Neural progenitor cell (in vitro differentiated cells): ENCODE measurements at regions not wholly inside any gene's neighbourhood (a gene's known extent, or its start where the extent isn't known, plus 50 kb on each side); places are given as distances from the start of the nearest gene placed in this dataset.

Source experiments
- DNase-seq: peaks from one replicate; pipeline ENCODE4 v3.0.0-alpha.2; 2016; ENCODE audit warnings: low spot score
- H2AFZ ChIP-seq: fragments of 200-600 bp; sonication (generic); replicated peaks from 2 replicates; pipeline ENCODE4 v1.6.1; 2016; ENCODE audit warnings: antibody characterized with exemption
- H3F3A ChIP-seq: fragments of 200-600 bp; sonication (generic); 2 replicates; pipeline ENCODE4 v1.6.1; 2016; ENCODE audit warnings: antibody characterized with exemption, low read depth
- H3K27ac ChIP-seq: fragments of 200-600 bp; sonication (generic); 2 replicates; pipeline ENCODE4 v1.5.1; 2016; ENCODE audit warnings: mild to moderate bottlenecking
- H3K27me3 ChIP-seq: fragments of 200-600 bp; sonication (generic); 2 replicates; pipeline ENCODE4 v1.6.1; 2016; ENCODE audit warnings: mild to moderate bottlenecking, moderate library complexity
- H3K36me3 ChIP-seq: fragments of 200-600 bp; sonication (generic); 2 replicates; pipeline ENCODE4 v1.5.1; 2016
- H3K4me1 ChIP-seq: fragments of 200-600 bp; sonication (generic); 2 replicates; pipeline ENCODE4 v1.6.1; 2016; ENCODE audit warnings: mixed run types
- H3K4me2 ChIP-seq: fragments of 200-600 bp; sonication (generic); 2 replicates; pipeline ENCODE4 v1.6.1; 2016
- H3K4me3 ChIP-seq: fragments of 200-600 bp; sonication (generic); 2 replicates; pipeline ENCODE4 v1.5.1; 2016
- H3K79me2 ChIP-seq: fragments of 200-600 bp; sonication (generic); 2 replicates; pipeline ENCODE4 v1.6.1; 2016; ENCODE audit warnings: low read depth
- H3K9ac ChIP-seq: fragments of 200-600 bp; sonication (generic); 2 replicates; pipeline ENCODE4 v1.6.1; 2016
- H3K9me3 ChIP-seq: fragments of 200-600 bp; sonication (generic); 2 replicates; pipeline ENCODE4 v1.5.1; 2016; ENCODE audit warnings: low read depth
- H4K20me1 ChIP-seq: fragments of 200-600 bp; sonication (generic); 2 replicates; pipeline ENCODE4 v1.6.1; 2016; ENCODE audit warnings: low read depth
- H3K27ac Mint-ChIP-seq: 3 replicates; pipeline ENCODE4 v1.8.0; 2021; ENCODE audit warnings: mixed read lengths
- H3K27me3 Mint-ChIP-seq: 2 replicates; pipeline ENCODE4 v1.8.0; 2022; ENCODE audit warnings: low read depth, mild to moderate bottlenecking, inconsistent platforms, moderate library complexity, mixed read lengths; ENCODE audit not compliant: insufficient read depth
- H3K36me3 Mint-ChIP-seq: 3 replicates; pipeline ENCODE4 v1.8.0; 2021; ENCODE audit warnings: mixed read lengths
- H3K4me1 Mint-ChIP-seq: 3 replicates; pipeline ENCODE4 v1.8.0; 2021; ENCODE audit warnings: mixed read lengths
- H3K4me3 Mint-ChIP-seq: 3 replicates; pipeline ENCODE4 v1.8.0; 2021; ENCODE audit warnings: mild to moderate bottlenecking, moderate library complexity, mixed read lengths
- H3K9me3 Mint-ChIP-seq: 3 replicates; pipeline ENCODE4 v1.8.0; 2020; ENCODE audit warnings: mixed read lengths
- EZH2 ChIP-seq: fragments of 200-600 bp; sonication (generic); IDR thresholded peaks from 2 replicates; pipeline ENCODE4 v1.6.1; 2017; ENCODE audit warnings: antibody characterized with exemption, mild to moderate bottlenecking, moderate library complexity
- EZH2phosphoT487 ChIP-seq: fragments of 200-600 bp; sonication (generic); IDR thresholded peaks from 2 replicates; pipeline ENCODE4 v1.6.1; 2017; ENCODE audit warnings: antibody characterized with exemption
- TF ChIP-seq, protein P1 (sequence below): fragments of 200-600 bp; sonication (generic); IDR thresholded peaks from 2 replicates; pipeline ENCODE4 v1.5.1; 2017; ENCODE audit warnings: antibody characterized with exemption, mild to moderate bottlenecking

DNA sequence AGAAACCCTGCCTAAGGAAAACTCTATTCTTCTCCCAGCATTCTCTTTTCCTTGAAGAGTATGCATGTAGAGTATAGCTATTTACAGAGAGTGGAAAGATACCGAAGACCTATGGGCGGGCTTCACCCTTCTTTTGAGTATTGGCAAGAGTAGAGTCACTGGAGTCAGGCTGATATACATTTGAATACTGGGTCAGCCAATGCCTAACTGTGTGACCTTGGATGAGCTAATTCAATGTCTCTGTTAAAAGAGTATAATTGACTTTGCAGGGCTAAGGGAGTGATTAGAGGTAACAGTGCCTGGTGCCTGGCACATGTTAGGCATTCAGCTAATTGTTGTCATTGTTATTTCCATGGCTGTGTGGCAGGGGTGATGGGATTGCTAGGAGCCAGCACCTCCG, 75.6 kb downstream of the TUSC7 start:
- H3K36me3 Mint-ChIP-seq, result no peaks in the 10 kb centered on the region
- no peaks in the 10 kb centered on the region for H3K79me2 ChIP-seq
- no peaks in the 10 kb centered on the region for H4K20me1 ChIP-seq
- no peaks in the 10 kb centered on the region for H3K36me3 ChIP-seq
- no peaks in the 10 kb centered on the region for H3K4me1 Mint-ChIP-seq
- H3K4me3 ChIP-seq, result no peak overlapping the region
- no peaks in the 10 kb centered on the region for H3K9me3 Mint-ChIP-seq
- no peak overlapping the region for H3K4me2 ChIP-seq
- H3F3A ChIP-seq, result no peaks in the 10 kb centered on the region
- H3K27me3 ChIP-seq, result no peaks in the 10 kb centered on the region
- no peak overlapping the region for H3K27ac Mint-ChIP-seq
- peaks cover 2% of the 10 kb centered on the region for H3K27me3 Mint-ChIP-seq
- no peak overlapping the region for H3K27ac ChIP-seq
- H3K9me3 ChIP-seq, result no peaks in the 10 kb centered on the region
- H3K4me1 ChIP-seq, result no peaks in the 10 kb centered on the region
- no peak overlapping the region for H3K4me3 Mint-ChIP-seq
- H3K9ac ChIP-seq, result no peak overlapping the region
- DNase-seq, result no peak
- no peak overlapping the region for H2AFZ ChIP-seq
- no peak for TF ChIP-seq EZH2
- TF ChIP-seq, protein P1, sequence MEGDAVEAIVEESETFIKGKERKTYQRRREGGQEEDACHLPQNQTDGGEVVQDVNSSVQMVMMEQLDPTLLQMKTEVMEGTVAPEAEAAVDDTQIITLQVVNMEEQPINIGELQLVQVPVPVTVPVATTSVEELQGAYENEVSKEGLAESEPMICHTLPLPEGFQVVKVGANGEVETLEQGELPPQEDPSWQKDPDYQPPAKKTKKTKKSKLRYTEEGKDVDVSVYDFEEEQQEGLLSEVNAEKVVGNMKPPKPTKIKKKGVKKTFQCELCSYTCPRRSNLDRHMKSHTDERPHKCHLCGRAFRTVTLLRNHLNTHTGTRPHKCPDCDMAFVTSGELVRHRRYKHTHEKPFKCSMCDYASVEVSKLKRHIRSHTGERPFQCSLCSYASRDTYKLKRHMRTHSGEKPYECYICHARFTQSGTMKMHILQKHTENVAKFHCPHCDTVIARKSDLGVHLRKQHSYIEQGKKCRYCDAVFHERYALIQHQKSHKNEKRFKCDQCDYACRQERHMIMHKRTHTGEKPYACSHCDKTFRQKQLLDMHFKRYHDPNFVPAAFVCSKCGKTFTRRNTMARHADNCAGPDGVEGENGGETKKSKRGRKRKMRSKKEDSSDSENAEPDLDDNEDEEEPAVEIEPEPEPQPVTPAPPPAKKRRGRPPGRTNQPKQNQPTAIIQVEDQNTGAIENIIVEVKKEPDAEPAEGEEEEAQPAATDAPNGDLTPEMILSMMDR, result no peak

DNA sequence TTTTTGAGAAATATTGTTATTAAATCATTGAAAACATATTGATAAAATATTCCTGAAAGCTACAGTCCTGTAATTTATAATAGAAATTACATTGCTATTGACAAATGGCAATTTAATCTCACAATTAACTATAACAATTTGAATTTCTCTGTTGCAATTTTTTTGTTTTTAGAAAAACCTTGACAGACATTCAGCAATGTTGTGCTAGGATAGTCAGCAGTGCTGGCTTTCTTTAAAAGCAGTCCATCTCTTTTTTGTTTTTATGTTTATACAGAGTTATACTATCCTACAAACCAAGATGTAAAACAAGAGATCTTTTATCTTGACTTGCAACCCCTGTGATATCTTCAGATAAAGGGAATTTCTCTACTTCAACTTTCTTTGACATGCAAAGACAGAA, 93.1 kb downstream of the TUSC7 start:
- Histone ChIP-seq H4K20me1 (no peaks in the 10 kb centered on the region), H3K4me1 (no peaks in the 10 kb centered on the region), H3K9me3 (no peaks in the 10 kb centered on the region), H3K4me2 (no peak overlapping the region), H3F3A (no peaks in the 10 kb centered on the region), H3K4me3 (no peak overlapping the region), H2AFZ (no peak overlapping the region), H3K27ac (no peak overlapping the region), H3K27me3 (no peaks in the 10 kb centered on the region), H3K9ac (no peak overlapping the region), H3K79me2 (no peaks in the 10 kb centered on the region), H3K36me3 (no peaks in the 10 kb centered on the region)
- DNase-seq, result no peak
- H3K36me3 Mint-ChIP-seq, result no peaks in the 10 kb centered on the region
- no peak overlapping the region for H3K4me3 Mint-ChIP-seq
- no peaks in the 10 kb centered on the region for H3K4me1 Mint-ChIP-seq
- no peak overlapping the region for H3K27ac Mint-ChIP-seq
- TF ChIP-seq, protein P1, result no peak
- TF ChIP-seq EZH2, result no peak
- H3K27me3 Mint-ChIP-seq, result no peaks in the 10 kb centered on the region
- peaks cover 7% of the 10 kb centered on the region for H3K9me3 Mint-ChIP-seq

DNA sequence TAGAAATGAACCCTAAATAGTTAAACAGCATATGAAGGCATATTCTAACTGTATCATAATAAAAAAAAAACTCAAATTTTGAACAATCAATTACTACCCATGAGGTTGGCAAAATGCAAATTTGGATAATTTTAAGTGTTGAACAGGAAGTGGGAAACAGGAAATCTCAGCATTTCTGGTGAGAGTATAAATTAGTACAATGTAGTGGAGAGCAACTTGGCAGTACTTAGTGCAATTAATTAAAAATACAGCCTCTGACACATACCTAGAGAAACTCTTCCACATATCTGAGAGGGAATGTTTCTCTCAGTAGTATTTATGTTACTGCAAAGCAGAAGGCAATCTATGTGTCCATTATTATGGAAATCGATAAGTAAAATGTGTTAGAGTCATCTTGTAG, 96.8 kb downstream of the TUSC7 start:
- Histone ChIP-seq H3K9ac (no peak overlapping the region), H3K27ac (no peak overlapping the region), H3K4me3 (no peak overlapping the region), H3K79me2 (no peaks in the 10 kb centered on the region), H3K4me1 (no peaks in the 10 kb centered on the region), H3K36me3 (no peaks in the 10 kb centered on the region), H3K4me2 (no peak overlapping the region), H3F3A (no peaks in the 10 kb centered on the region), H3K9me3 (no peaks in the 10 kb centered on the region), H4K20me1 (no peaks in the 10 kb centered on the region), H3K27me3 (no peaks in the 10 kb centered on the region), H2AFZ (no peak overlapping the region)
- peaks cover 10% of the 10 kb centered on the region for H3K9me3 Mint-ChIP-seq
- H3K27ac Mint-ChIP-seq, result no peak overlapping the region
- no peaks in the 10 kb centered on the region for H3K27me3 Mint-ChIP-seq
- DNase-seq, result no peak
- TF ChIP-seq, protein P1, result no peak
- TF ChIP-seq EZH2phosphoT487 (no peak), EZH2 (no peak)
- H3K4me1 Mint-ChIP-seq, result no peaks in the 10 kb centered on the region
- no peaks in the 10 kb centered on the region for H3K36me3 Mint-ChIP-seq
- H3K4me3 Mint-ChIP-seq, result no peak overlapping the region

DNA sequence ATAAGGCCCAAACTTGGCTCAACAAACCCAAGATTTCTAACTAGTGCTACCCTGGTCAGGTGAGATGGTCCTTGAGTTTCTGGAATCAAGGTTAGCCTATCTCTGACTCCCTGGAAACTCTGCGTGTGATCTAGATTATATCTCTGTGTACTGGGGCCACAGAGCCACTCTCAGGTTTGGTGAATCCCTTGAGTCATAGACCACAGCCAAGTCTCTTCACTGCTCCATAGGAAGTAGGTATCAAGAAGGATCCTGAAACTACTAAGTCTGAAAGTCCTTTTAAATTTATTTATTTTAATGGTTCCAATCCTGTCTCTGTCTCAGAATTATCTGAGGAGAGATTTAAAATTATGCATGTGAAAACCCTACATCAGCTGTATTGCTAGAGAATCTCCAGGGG, 99.1 kb downstream of the TUSC7 start:
- Mint-ChIP-seq H3K4me1 (no peaks in the 10 kb centered on the region), H3K9me3 (peaks cover 5% of the 10 kb centered on the region), H3K27ac (no peak overlapping the region), H3K27me3 (no peaks in the 10 kb centered on the region), H3K36me3 (no peaks in the 10 kb centered on the region), H3K4me3 (no peak overlapping the region)
- H3F3A ChIP-seq, result no peaks in the 10 kb centered on the region
- H2AFZ ChIP-seq, result no peak overlapping the region
- H3K9me3 ChIP-seq, result no peaks in the 10 kb centered on the region
- no peaks in the 10 kb centered on the region for H3K36me3 ChIP-seq
- no peak overlapping the region for H3K9ac ChIP-seq
- TF ChIP-seq EZH2phosphoT487 (no peak), EZH2 (no peak)
- TF ChIP-seq, protein P1, result no peak
- DNase-seq, result no peak
- no peak overlapping the region for H3K4me2 ChIP-seq
- H3K4me1 ChIP-seq, result no peaks in the 10 kb centered on the region
- H3K27me3 ChIP-seq, result no peaks in the 10 kb centered on the region
- H4K20me1 ChIP-seq, result no peaks in the 10 kb centered on the region
- no peak overlapping the region for H3K27ac ChIP-seq
- H3K4me3 ChIP-seq, result no peak overlapping the region
- no peaks in the 10 kb centered on the region for H3K79me2 ChIP-seq
